ENCODE measurements at regions not wholly inside any gene's neighbourhood (a gene's known extent, or its start where the extent isn't known, plus 50 kb on each side); places are given as distances from the start of the nearest gene placed in this dataset.

- no peak for TF ChIP-seq EZH2 (IDR thresholded peaks at IDR 0.05; ENCODE audit: low read depth)
- TF ChIP-seq CTCF (conservative IDR thresholded peaks at IDR 0.05), result no peak
These were observed 740.7 kb upstream of the CA10 start for GRCh38 chr17:52899235-52899634.
